Left colon (tissue), 2 donors: ENCODE measurements at regions not wholly inside any gene's neighbourhood (a gene's known extent, or its start where the extent isn't known, plus 50 kb on each side); places are given as distances from the start of the nearest gene placed in this dataset.

Experiments used
- ATAC-seq: fragments of 200-7000 bp; cut with Tn5 transposase; one replicate; pipeline ENCODE4 v1.9.1; 2020; ENCODE audit warnings: mild to moderate bottlenecking, moderate library complexity
- DNase-seq, 2 donors: peaks; one replicate each; pipeline ENCODE4 v3.0.0-alpha.2; 2020
- intact Hi-C, 2 donors: fragments of 100-400 bp; cut with DNase I in 1 of 2; cut with micrococcal nuclease in 1 of 2; formaldehyde crosslinking; loops; one replicate each; pipeline versions ENCODE4 v1.11.2 to v1.14.0; 2022; cut with DNase I, micrococcal nuclease
- donor health status: DM: no; HTN: no; CAD: no.
- donor health status: DM: yes; HTN: yes; CAD: no.

- DNase-seq, result no peak
- intact Hi-C loops, result no loop called here
- ATAC-seq, result no peak
These were observed 222.6 kb downstream of the NOL4 start for GRCh38 chr18:34002130-34002529.

GRCh38 chr18:34001376-34001775 lies 223.3 kb downstream of the NOL4 start:
- intact Hi-C loops, result no loop called here
- ATAC-seq, result peak; percentile 99
- peak; percentile 27 to 35 for DNase-seq

- ATAC-seq (no peak), DNase-seq (no peak)
- intact Hi-C loops, result no loop called here
These were observed 237.5 kb downstream of the NOL4 start for GRCh38 chr18:33987206-33987605.

GRCh38 chr18:33983126-33983525 lies 241.6 kb downstream of the NOL4 start:
- ATAC-seq (peak; percentile 76), DNase-seq (no peak)
- intact Hi-C loops, result no loop called here

GRCh38 chr18:33960417-33960816 lies 264.3 kb downstream of the NOL4 start:
- ATAC-seq (peak; percentile 35), DNase-seq (no peak)
- intact Hi-C loops, result no loop called here

GRCh38 chr18:33959609-33960008 lies 265.1 kb downstream of the NOL4 start:
- ATAC-seq (peak; percentile 55), DNase-seq (no peak)
- intact Hi-C loops, result no loop called here

- intact Hi-C loops, result no loop called here
These were observed 267.0 kb downstream of the NOL4 start for GRCh38 chr18:33957707-33958106.

GRCh38 chr18:33951031-33951430 lies 273.7 kb downstream of the NOL4 start:
- ATAC-seq (no peak), DNase-seq (no peak)
- intact Hi-C loops, result no loop called here

More at GRCh38 chr18:33957707-33958106, 267.0 kb downstream of the NOL4 start:
- no peak for ATAC-seq
- no peak for DNase-seq

- intact Hi-C loops, result no loop called here
- no peak for DNase-seq
- ATAC-seq, result no peak
These were observed 278.4 kb downstream of the NOL4 start for GRCh38 chr18:33946336-33946735.

- DNase-seq (no peak), ATAC-seq (no peak)
- intact Hi-C loops, result no loop called here
These were observed 280.2 kb downstream of the NOL4 start for GRCh38 chr18:33944493-33944892.

- intact Hi-C loops, result no loop called here
These were observed 287.4 kb downstream of the NOL4 start for GRCh38 chr18:33937270-33937816.

GRCh38 chr18:33934258-33934657 lies 290.5 kb downstream of the NOL4 start:
- ATAC-seq (peak; percentile 98), DNase-seq (no peak)
- intact Hi-C loops, result no loop called here

More at GRCh38 chr18:33937270-33937816, 287.4 kb downstream of the NOL4 start:
- DNase-seq (no peak), ATAC-seq (no peak)

GRCh38 chr18:33928231-33928630 lies 296.5 kb downstream of the NOL4 start:
- DNase-seq, result no peak
- intact Hi-C loops, result no loop called here
- no peak for ATAC-seq

- intact Hi-C loops, result no loop called here
- ATAC-seq (no peak), DNase-seq (no peak)
These were observed 300.1 kb downstream of the NOL4 start for GRCh38 chr18:33924576-33924975.

GRCh38 chr18:33923980-33924379 lies 300.7 kb downstream of the NOL4 start:
- no peak for DNase-seq
- ATAC-seq, result no peak

GRCh38 chr18:33918571-33918970 lies 306.1 kb downstream of the NOL4 start:
- DNase-seq (no peak), ATAC-seq (no peak)
- intact Hi-C loops, result no loop called here

More at GRCh38 chr18:33923980-33924379, 300.7 kb downstream of the NOL4 start:
- intact Hi-C loops, result no loop called here

- intact Hi-C loops, result no loop called here
- DNase-seq, result no peak
- ATAC-seq, result no peak
These were observed 308.5 kb downstream of the NOL4 start for GRCh38 chr18:33916200-33916599.

GRCh38 chr18:33914399-33914798 lies 310.3 kb downstream of the NOL4 start:
- intact Hi-C loops, result no loop called here
- no peak for DNase-seq
- peak; percentile 40 for ATAC-seq

GRCh38 chr18:33906046-33906445 lies 318.7 kb downstream of the NOL4 start:
- intact Hi-C loops, result no loop called here
- no peak for ATAC-seq

GRCh38 chr18:33901894-33902512 lies 322.7 kb downstream of the NOL4 start:
- no peak for ATAC-seq
- DNase-seq, result no peak
- intact Hi-C loops, result no loop called here

More at GRCh38 chr18:33906046-33906445, 318.7 kb downstream of the NOL4 start:
- DNase-seq, result no peak

GRCh38 chr18:33900638-33901037 lies 322.6 kb downstream of the ASXL3 start:
- no peak for ATAC-seq
- intact Hi-C loops, result no loop called here
- no peak for DNase-seq
